PC-3 (cell line): ENCODE measurements at regions not wholly inside any gene's neighbourhood (a gene's known extent, or its start where the extent isn't known, plus 50 kb on each side); places are given as distances from the start of the nearest gene placed in this dataset.

Experiments used
- ATAC-seq: fragments of 200-7000 bp; cut with Tn5 transposase; 2 replicates; pipeline ENCODE4 v1.9.1; 2020; ENCODE audit warnings: mild to moderate bottlenecking, moderate library complexity
- BruUV-seq: library from RNA; stranded (reverse); fragments of 400-500 nt; replicated peaks from 2 replicates; lab custom pipeline; 2021; lab: Mats Ljungman, UMichigan
- CTCF ChIA-PET: fragments of 300-600 bp; sonication (Branson Sonifier 250); formaldehyde crosslinking; loops from one replicate; lab custom pipeline; 2022; ENCODE audit warnings: antibody characterized with exemption; lab: Charles Lee
- POLR2A ChIA-PET: fragments of 300-600 bp; sonication (Branson Sonifier 250); formaldehyde crosslinking; loops from one replicate; lab custom pipeline; 2022; ENCODE audit warnings: antibody characterized with exemption; ENCODE audit not compliant: unreplicated experiment; lab: Charles Lee
- DNase-seq: peaks from one replicate; pipeline ENCODE4 v3.0.0-alpha.2; 2015
- H2AFZ ChIP-seq: fragments of 300-600 bp; sonication (generic); 2 replicates; pipeline ENCODE4 v1.6.0; 2016; ENCODE audit warnings: antibody characterized with exemption, low read length
- H3F3A ChIP-seq: fragments of 300-600 bp; sonication (generic); one replicate; pipeline ENCODE4 v1.6.0; 2017; ENCODE audit warnings: antibody characterized with exemption, low read length, control low read depth, mild to moderate bottlenecking; ENCODE audit not compliant: unreplicated experiment
- H3K27ac ChIP-seq: fragments of 300-600 bp; sonication (generic); 2 replicates; pipeline ENCODE4 v1.5.1; 2016; ENCODE audit warnings: mild to moderate bottlenecking, low read length
- H3K27me3 ChIP-seq: fragments of 300-600 bp; sonication (generic); 2 replicates; pipeline ENCODE4 v1.6.1; 2016; ENCODE audit warnings: low read length, mixed read lengths
- H3K36me3 ChIP-seq: fragments of 300-600 bp; sonication (generic); 2 replicates; pipeline ENCODE4 v1.6.1; 2016; ENCODE audit warnings: low read depth, mixed run types, low read length, mixed read lengths
- H3K4me1 ChIP-seq: fragments of 300-600 bp; sonication (generic); 2 replicates; pipeline ENCODE4 v1.5.1; 2016; ENCODE audit warnings: low read length; ENCODE audit not compliant: insufficient read depth
- H3K4me2 ChIP-seq: fragments of 300-600 bp; sonication (generic); 2 replicates; pipeline ENCODE4 v1.6.0; 2016; ENCODE audit warnings: low read length
- H3K4me3 ChIP-seq: fragments of 300-600 bp; sonication (generic); 2 replicates; pipeline ENCODE4 v1.5.1; 2016; ENCODE audit warnings: mild to moderate bottlenecking, low read length, mixed read lengths
- H3K79me2 ChIP-seq: fragments of 300-600 bp; sonication (generic); 2 replicates; pipeline ENCODE4 v1.6.1; 2017; ENCODE audit warnings: low read length, mixed read lengths
- H3K9ac ChIP-seq: fragments of 300-600 bp; sonication (generic); 2 replicates; pipeline ENCODE4 v1.6.0; 2016; ENCODE audit warnings: mild to moderate bottlenecking, low read length
- H3K9me2 ChIP-seq: fragments of 300-600 bp; sonication (generic); replicated peaks from 2 replicates; pipeline ENCODE4 v1.6.1; 2016; ENCODE audit warnings: mixed run types, low read length, mixed read lengths
- H3K9me3 ChIP-seq: fragments of 300-600 bp; sonication (generic); 2 replicates; pipeline ENCODE4 v1.6.1; 2016; ENCODE audit warnings: low read length, mixed read lengths
- H4K20me1 ChIP-seq: fragments of 300-600 bp; sonication (generic); 2 replicates; pipeline ENCODE4 v1.6.1; 2016; ENCODE audit warnings: low read length, mixed read lengths
- CTCF ChIP-seq: fragments of 300-600 bp; sonication (generic); conservative IDR thresholded peaks from 2 replicates; pipeline ENCODE4 v1.5.1; 2017; ENCODE audit warnings: antibody characterized with exemption, low read depth, mild to moderate bottlenecking, low read length
- EZH2 ChIP-seq: fragments of 300-600 bp; sonication (generic); IDR thresholded peaks from one replicate; pipeline ENCODE4 v1.6.1; 2017; ENCODE audit warnings: antibody characterized with exemption, mild to moderate bottlenecking, low read length; ENCODE audit not compliant: unreplicated experiment
- EZH2phosphoT487 ChIP-seq: fragments of 300-600 bp; sonication (generic); IDR thresholded peaks from 2 replicates; pipeline ENCODE4 v1.6.1; 2018; ENCODE audit warnings: mild to moderate bottlenecking, antibody characterized with exemption, low read length, borderline replicate concordance
- intact Hi-C: fragments of 100-400 bp; cut with micrococcal nuclease; formaldehyde crosslinking; loops from 2 replicates; pipeline ENCODE4 v1.9.0; 2023

GRCh38 chr10:63812501-63812900, 291.3 kb downstream of the REEP3 start:
- intact Hi-C loops: no loop called here
- no peaks in the 10 kb centered on the region for H3K9me3 ChIP-seq
- no peak overlapping the region for H3K27ac ChIP-seq
- H3K4me3 ChIP-seq: no peak overlapping the region
- no peak overlapping the region for H3K4me2 ChIP-seq
- no peaks in the 10 kb centered on the region for H3F3A ChIP-seq
- ATAC-seq: no peak
- no peaks in the 10 kb centered on the region for H3K27me3 ChIP-seq
- no peak overlapping the region for H3K9ac ChIP-seq
- no TSS peak for BruUV-seq
- TF ChIP-seq CTCF (no peak), EZH2phosphoT487 (no peak), EZH2 (no peak)
- ChIA-PET CTCF (no interaction called here), POLR2A (no interaction called here)
- H4K20me1 ChIP-seq: no peaks in the 10 kb centered on the region
- H2AFZ ChIP-seq: no peak overlapping the region
- H3K36me3 ChIP-seq: no peaks in the 10 kb centered on the region
- no peaks in the 10 kb centered on the region for H3K9me2 ChIP-seq
- DNase-seq: no peak
- no peaks in the 10 kb centered on the region for H3K4me1 ChIP-seq
- no peaks in the 10 kb centered on the region for H3K79me2 ChIP-seq

GRCh38 chr10:63819753-63820329, 298.6 kb downstream of the REEP3 start:
- H3K9me3 ChIP-seq: peaks cover 14% of the 10 kb centered on the region; the same call in 1 of the 2 replicates
- no peaks in the 10 kb centered on the region for H3K27me3 ChIP-seq
- ChIA-PET POLR2A (interaction anchor here (0.7 kb wide), 1 partner anchor 20 kb away, joined by 3 read pairs; no protein-coding TSS in a partner anchor), CTCF (interaction anchor here (0.6 to 1.3 kb wide), 5 partner anchors 54 to 824 kb away, joined by 3 to 9 read pairs (median 3); no protein-coding TSS in a partner anchor)
- peak; percentile 79 for DNase-seq
- BruUV-seq: no TSS peak
- H4K20me1 ChIP-seq: no peaks in the 10 kb centered on the region
- no peak overlapping the region for H2AFZ ChIP-seq
- H3K27ac ChIP-seq: no peak overlapping the region
- H3K79me2 ChIP-seq: no peaks in the 10 kb centered on the region
- no peak overlapping the region for H3K4me2 ChIP-seq
- H3K9me2 ChIP-seq: no peaks in the 10 kb centered on the region
- H3K36me3 ChIP-seq: no peaks in the 10 kb centered on the region
- H3F3A ChIP-seq: no peaks in the 10 kb centered on the region
- intact Hi-C loops: no loop called here
- no peak overlapping the region for H3K4me3 ChIP-seq
- peak; percentile 85 for ATAC-seq
- TF ChIP-seq EZH2 (no peak), CTCF (peak; percentile 96)
- no peak overlapping the region for H3K9ac ChIP-seq
- no peaks in the 10 kb centered on the region for H3K4me1 ChIP-seq

- H2AFZ ChIP-seq: no peak overlapping the region
- no peaks in the 10 kb centered on the region for H3K4me1 ChIP-seq
- no peaks in the 10 kb centered on the region for H3K79me2 ChIP-seq
- DNase-seq: no peak
- no peaks in the 10 kb centered on the region for H3K9me2 ChIP-seq
- H3K9ac ChIP-seq: no peak overlapping the region
- no peaks in the 10 kb centered on the region for H3F3A ChIP-seq
- H4K20me1 ChIP-seq: no peaks in the 10 kb centered on the region
- TF ChIP-seq EZH2phosphoT487 (no peak), EZH2 (no peak), CTCF (no peak)
- H3K36me3 ChIP-seq: no peaks in the 10 kb centered on the region
- H3K4me3 ChIP-seq: no peak overlapping the region
- POLR2A ChIA-PET: no interaction called here
- H3K27me3 ChIP-seq: no peaks in the 10 kb centered on the region
- intact Hi-C loops: no loop called here
- peaks cover 14% of the 10 kb centered on the region; the same call in 1 of the 2 replicates for H3K9me3 ChIP-seq
- ATAC-seq: no peak
- H3K4me2 ChIP-seq: no peak overlapping the region
- no TSS peak for BruUV-seq
- CTCF ChIA-PET: no interaction called here
- H3K27ac ChIP-seq: no peak overlapping the region
Observed at GRCh38 chr10:63822496-63822895, 301.3 kb downstream of the REEP3 start.
